OCI-LY3 (cell line): ENCODE measurements at regions not wholly inside any gene's neighbourhood (a gene's known extent, or its start where the extent isn't known, plus 50 kb on each side); places are given as distances from the start of the nearest gene placed in this dataset.

Experiments
- EZH2phosphoT487 ChIP-seq: fragments of 200-600 bp; shearing (Covaris generic); IDR thresholded peaks from 2 replicates; pipeline ENCODE4 v1.6.1; 2018; ENCODE audit warnings: antibody characterized with exemption, mixed run types, low read depth
- TF ChIP-seq, protein P1 (sequence below): fragments of 200-600, 300-600 bp; sonication (generic); IDR thresholded peaks from 2 replicates; pipeline ENCODE4 v1.5.1; 2014; ENCODE audit warnings: antibody characterized with exemption, low read length, low read depth

DNA sequence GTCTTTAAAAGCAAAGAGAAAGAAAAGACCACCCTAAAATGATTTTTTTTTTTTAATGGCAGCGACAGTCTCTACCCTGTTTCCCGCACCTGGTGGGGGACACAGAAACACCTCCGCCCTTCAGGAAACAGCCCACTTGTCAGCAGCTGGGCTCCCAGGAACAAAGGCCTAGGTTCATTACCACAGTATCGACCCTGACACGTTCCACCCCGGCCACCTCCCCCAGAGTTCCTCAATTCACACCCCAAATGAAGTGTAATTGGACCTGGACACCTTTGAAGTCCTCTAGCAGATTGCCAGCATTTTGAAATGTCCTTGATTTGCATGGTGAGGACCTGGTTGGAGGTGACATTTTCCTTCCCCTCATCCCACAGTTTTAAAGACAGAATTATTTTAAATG lies 175.0 kb upstream of the BCOR start:
- TF ChIP-seq, protein P1, sequence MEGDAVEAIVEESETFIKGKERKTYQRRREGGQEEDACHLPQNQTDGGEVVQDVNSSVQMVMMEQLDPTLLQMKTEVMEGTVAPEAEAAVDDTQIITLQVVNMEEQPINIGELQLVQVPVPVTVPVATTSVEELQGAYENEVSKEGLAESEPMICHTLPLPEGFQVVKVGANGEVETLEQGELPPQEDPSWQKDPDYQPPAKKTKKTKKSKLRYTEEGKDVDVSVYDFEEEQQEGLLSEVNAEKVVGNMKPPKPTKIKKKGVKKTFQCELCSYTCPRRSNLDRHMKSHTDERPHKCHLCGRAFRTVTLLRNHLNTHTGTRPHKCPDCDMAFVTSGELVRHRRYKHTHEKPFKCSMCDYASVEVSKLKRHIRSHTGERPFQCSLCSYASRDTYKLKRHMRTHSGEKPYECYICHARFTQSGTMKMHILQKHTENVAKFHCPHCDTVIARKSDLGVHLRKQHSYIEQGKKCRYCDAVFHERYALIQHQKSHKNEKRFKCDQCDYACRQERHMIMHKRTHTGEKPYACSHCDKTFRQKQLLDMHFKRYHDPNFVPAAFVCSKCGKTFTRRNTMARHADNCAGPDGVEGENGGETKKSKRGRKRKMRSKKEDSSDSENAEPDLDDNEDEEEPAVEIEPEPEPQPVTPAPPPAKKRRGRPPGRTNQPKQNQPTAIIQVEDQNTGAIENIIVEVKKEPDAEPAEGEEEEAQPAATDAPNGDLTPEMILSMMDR: no peak
- no peak for TF ChIP-seq EZH2phosphoT487
